ENCODE measurements at regions not wholly inside any gene's neighbourhood (a gene's known extent, or its start where the extent isn't known, plus 50 kb on each side); places are given as distances from the start of the nearest gene placed in this dataset.

GRCh38 chr1:113007706-113008364, 51.8 kb upstream of the SLC16A1 start:
- no peak overlapping the region for H3K27ac ChIP-seq
- peaks cover 0 to 30% (median 0%) of the 10 kb centered on the region in 3 donors for H3K36me3 ChIP-seq
- H3K4me3 ChIP-seq, result no peak overlapping the region
- TF ChIP-seq EP300 (IDR thresholded peaks at IDR 0.05) (no peak), CTCF (IDR thresholded peaks at IDR 0.05) (no peak), POLR2A (IDR thresholded peaks at IDR 0.05) (no peak)
- H3K4me1 ChIP-seq, result no peaks in the 10 kb centered on the region
- H3K27me3 ChIP-seq, result no peaks in the 10 kb centered on the region
- WGBS, 2 donors, result 92 to 96% methylated on average over 2 of the region's 2 CpGs
- H3K9me3 ChIP-seq, result no peaks in the 10 kb centered on the region
- no peak for DNase-seq (ENCODE audit: low spot score in 2 of 2)

GRCh38 chr1:113008365-113008714, 52.3 kb upstream of the SLC16A1 start:
- Histone ChIP-seq H3K27me3 (no peaks in the 10 kb centered on the region), H3K27ac (no peak overlapping the region), H3K4me1 (no peaks in the 10 kb centered on the region), H3K9me3 (no peaks in the 10 kb centered on the region), H3K4me3 (no peak overlapping the region), H3K36me3 (peaks cover 0 to 30% (median 0%) of the 10 kb centered on the region in 3 donors)
- WGBS, 2 donors, result 85 to 91% methylated on average over 4 of the region's 4 CpGs
- TF ChIP-seq CTCF (IDR thresholded peaks at IDR 0.05) (no peak), POLR2A (IDR thresholded peaks at IDR 0.05) (no peak), EP300 (IDR thresholded peaks at IDR 0.05) (no peak)
- DNase-seq (ENCODE audit: low spot score in 2 of 2), result no peak

DNA sequence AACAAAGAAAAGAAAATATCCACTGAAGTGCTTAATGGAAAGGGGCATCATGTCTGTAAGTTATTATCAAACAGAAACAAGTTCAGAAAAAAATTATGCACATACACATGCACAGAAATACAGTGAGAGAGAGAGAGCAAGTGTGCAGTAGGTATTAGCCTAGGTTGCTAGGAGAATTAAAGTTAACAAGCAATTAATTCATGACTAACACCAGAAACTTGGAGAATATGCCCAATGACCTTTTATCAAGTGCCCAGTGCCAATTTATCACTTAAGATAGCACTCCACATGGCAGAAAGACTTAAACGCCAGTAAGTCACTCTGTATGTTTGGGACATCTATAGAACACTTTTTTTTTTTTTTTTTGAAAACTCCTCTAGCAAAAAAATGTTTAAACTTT, 56.2 kb upstream of the SLC16A1 start:
- no peak overlapping the region for H3K27ac ChIP-seq
- H3K36me3 ChIP-seq, result peaks cover 0 to 22% (median 0%) of the 10 kb centered on the region in 3 donors
- 57 to 72% methylated on average over 1 of the region's 1 CpG for WGBS, 2 donors
- no peak for DNase-seq (ENCODE audit: low spot score in 2 of 2)
- no peaks in the 10 kb centered on the region for H3K9me3 ChIP-seq
- TF ChIP-seq EP300 (IDR thresholded peaks at IDR 0.05) (no peak), POLR2A (IDR thresholded peaks at IDR 0.05) (no peak), CTCF (IDR thresholded peaks at IDR 0.05) (no peak)
- no peaks in the 10 kb centered on the region for H3K27me3 ChIP-seq
- no peak overlapping the region for H3K4me3 ChIP-seq
- H3K4me1 ChIP-seq, result no peaks in the 10 kb centered on the region

GRCh38 chr1:113013823-113014222, 57.8 kb upstream of the SLC16A1 start:
- WGBS, 2 donors, result 81 to 88% methylated on average over 2 of the region's 2 CpGs
- TF ChIP-seq EP300 (IDR thresholded peaks at IDR 0.05), result no peak
- Histone ChIP-seq H3K4me1 (no peaks in the 10 kb centered on the region), H3K36me3 (peaks cover 0 to 10% (median 0%) of the 10 kb centered on the region in 3 donors), H3K4me3 (no peak overlapping the region), H3K9me3 (no peaks in the 10 kb centered on the region), H3K27me3 (no peaks in the 10 kb centered on the region), H3K27ac (no peak overlapping the region)
- DNase-seq (ENCODE audit: low spot score in 2 of 2), result no peak

DNA sequence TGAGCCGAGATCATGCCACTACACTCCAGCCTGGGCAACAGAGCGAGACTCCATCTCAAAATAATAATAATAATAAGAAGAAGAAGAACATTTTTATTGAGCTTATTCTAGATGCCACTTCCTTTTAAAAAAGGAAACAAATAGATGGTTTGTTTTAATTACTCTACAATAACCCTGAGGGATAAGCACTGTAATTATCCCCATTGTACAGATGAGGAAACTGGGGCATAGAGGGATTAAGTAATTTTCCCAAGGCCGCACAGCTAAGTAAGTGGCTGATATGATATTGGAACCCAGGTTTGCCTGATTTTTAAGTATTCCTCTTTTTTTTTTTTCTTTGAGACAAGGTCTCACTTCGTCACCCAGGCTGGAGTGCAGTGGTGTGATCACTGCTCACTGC, 58.5 kb upstream of the LRIG2 start:
- Histone ChIP-seq H3K9me3 (no peaks in the 10 kb centered on the region), H3K27me3 (no peaks in the 10 kb centered on the region), H3K4me1 (no peaks in the 10 kb centered on the region), H3K4me3 (no peak overlapping the region), H3K27ac (no peak overlapping the region), H3K36me3 (peaks cover 0 to 5% (median 0%) of the 10 kb centered on the region in 3 donors)
- 94 to 99% methylated on average over 4 of the region's 4 CpGs for WGBS, 2 donors
- no peak for TF ChIP-seq EP300 (IDR thresholded peaks at IDR 0.05)
- TF ChIP-seq CTCF (IDR thresholded peaks at IDR 0.05), result no peak
- no peak for TF ChIP-seq POLR2A (IDR thresholded peaks at IDR 0.05)
- no peak for DNase-seq (ENCODE audit: low spot score in 2 of 2)

DNA sequence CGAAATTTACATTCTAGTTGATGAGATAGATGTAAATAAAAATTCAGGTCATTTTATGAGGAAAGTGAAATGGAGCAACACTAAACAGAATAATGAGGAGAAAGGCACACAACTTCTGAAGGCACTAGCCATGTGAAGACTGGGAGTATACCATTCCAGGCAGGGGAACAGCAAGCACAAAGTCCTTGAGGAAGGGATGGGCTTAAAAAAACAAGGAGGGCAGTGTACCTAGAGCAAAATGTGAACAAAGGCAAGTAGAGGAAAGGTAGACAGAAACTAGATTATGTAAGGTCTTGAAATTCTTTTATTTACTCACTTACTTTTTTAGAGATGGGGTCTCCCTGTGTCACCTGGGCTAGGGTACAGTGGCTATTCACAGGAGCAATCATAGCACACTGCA, 54.1 kb upstream of the LRIG2 start:
- no peaks in the 10 kb centered on the region for H3K27me3 ChIP-seq
- no peak for TF ChIP-seq POLR2A (IDR thresholded peaks at IDR 0.05)
- DNase-seq (ENCODE audit: low spot score in 2 of 2), result no peak
- WGBS, 2 donors, result 94 to 98% methylated on average over 1 of the region's 1 CpG
- no peaks in the 10 kb centered on the region for H3K9me3 ChIP-seq
- no peak overlapping the region for H3K4me3 ChIP-seq
- no peaks in the 10 kb centered on the region for H3K36me3 ChIP-seq
- no peak overlapping the region for H3K27ac ChIP-seq
- peaks cover 0 to 6% (median 0%) of the 10 kb centered on the region in 4 donors for H3K4me1 ChIP-seq
